ENCODE measurements at regions not wholly inside any gene's neighbourhood (a gene's known extent, or its start where the extent isn't known, plus 50 kb on each side); places are given as distances from the start of the nearest gene placed in this dataset.

GRCh38 chr2:147174824-147175254 lies 670.0 kb upstream of the ACVR2A start:
- TF ChIP-seq CTCF (IDR thresholded peaks at IDR 0.05) = no peak
- TF ChIP-seq POLR2A (IDR thresholded peaks at IDR 0.05) = no peak
